Spleen (tissue), 7 donors: ENCODE measurements at regions not wholly inside any gene's neighbourhood (a gene's known extent, or its start where the extent isn't known, plus 50 kb on each side); places are given as distances from the start of the nearest gene placed in this dataset.

Source experiments
- CTCF ChIP-seq, 11 experiments: fragments of 200-600 bp in 7 of 11; fragments of 450-650 bp in 4 of 11; sonication (generic) in 4 of 11; IDR thresholded peaks in 8 of 11; conservative IDR thresholded peaks in 3 of 11; 1 replicate in 7 of 11; 2 replicates in 4 of 11; pipeline versions ENCODE4 v1.4.0 to v1.8.0; 2016 to 2021; ENCODE audit warnings: antibody characterized with exemption in 11 of 11, inconsistent platforms in 4 of 11, mild to moderate bottlenecking in 1 of 11
- POLR2A ChIP-seq, 3 donors: fragments of 450-650 bp; IDR thresholded peaks; one replicate each; pipeline ENCODE4 v1.5.1; 2017; ENCODE audit warnings: antibody characterized with exemption in 3 of 3, mild to moderate bottlenecking in 1 of 3
- POLR2AphosphoS5 ChIP-seq, 3 donors: sonication (generic); formaldehyde crosslinking; IDR thresholded peaks; one replicate each; pipeline ENCODE4 v1.5.1; 2017; ENCODE audit warnings: antibody characterized with exemption in 3 of 3
- donor health status: DM: no; HTN: no; CAD: no; lungs with moderate emphysema.
- donor health status: DM: no; HTN: no; CAD: no.
- donor health status: DM: no; HTN: no; CAD: no.

DNA sequence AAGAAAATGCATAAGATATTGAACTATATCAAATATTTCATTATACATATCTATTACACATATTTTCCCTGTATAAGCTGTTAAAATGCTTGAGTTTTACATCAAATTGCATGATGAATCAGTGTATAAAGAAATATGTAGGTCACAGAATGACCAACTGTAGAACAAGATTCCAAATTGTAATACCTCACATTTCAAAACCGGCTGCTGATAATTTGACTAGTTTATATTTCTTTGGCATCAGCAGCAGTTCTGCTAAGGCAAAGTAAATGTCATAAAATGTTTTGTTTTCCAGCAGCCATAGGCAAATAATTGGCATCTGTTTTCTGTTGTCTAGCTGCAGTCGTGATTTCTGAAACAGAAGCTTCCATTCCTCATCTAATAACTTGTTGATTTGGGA lies 633.9 kb downstream of the ARL4A start:
- TF ChIP-seq CTCF (IDR thresholded peaks at IDR 0.05 in 8 of 11, conservative IDR thresholded peaks at IDR 0.05 in 3 of 11) (no peak), POLR2A (IDR thresholded peaks at IDR 0.05) (no peak), POLR2AphosphoS5 (IDR thresholded peaks at IDR 0.05) (no peak)
